Effector memory CD4-positive, alpha-beta T cell (primary cell): ENCODE measurements at regions not wholly inside any gene's neighbourhood (a gene's known extent, or its start where the extent isn't known, plus 50 kb on each side); places are given as distances from the start of the nearest gene placed in this dataset.

Experiments
- DNase-seq, 3 donors: peaks; one replicate each; pipeline ENCODE4 v3.0.0-alpha.2; 2020
- H3K27ac ChIP-seq: 2 replicates; pipeline ENCODE4 v1.7.0; 2013; ENCODE audit warnings: mild to moderate bottlenecking, low read length, moderate library complexity; ENCODE audit not compliant: insufficient read depth, poor library complexity, severe bottlenecking
- H3K27me3 ChIP-seq: replicated peaks from 2 replicates; pipeline ENCODE4 v1.7.0; 2013; ENCODE audit warnings: mild to moderate bottlenecking, low read length; ENCODE audit not compliant: insufficient read depth, control insufficient read depth, poor library complexity, severe bottlenecking
- H3K36me3 ChIP-seq: 2 replicates; pipeline ENCODE4 v1.7.0; 2013; ENCODE audit warnings: mild to moderate bottlenecking, low read length, moderate library complexity; ENCODE audit not compliant: control insufficient read depth, insufficient read depth
- H3K4me1 ChIP-seq: 2 replicates; pipeline ENCODE4 v1.7.0; 2013; ENCODE audit warnings: low read length, mild to moderate bottlenecking; ENCODE audit not compliant: control insufficient read depth, insufficient read depth, poor library complexity, severe bottlenecking
- H3K4me3 ChIP-seq: 2 replicates; pipeline ENCODE4 v1.7.0; 2013; ENCODE audit warnings: low read length, low read depth, mild to moderate bottlenecking; ENCODE audit not compliant: insufficient read depth, poor library complexity, severe bottlenecking
- H3K9me3 ChIP-seq: 2 replicates; pipeline ENCODE4 v1.7.0; 2013; ENCODE audit warnings: mild to moderate bottlenecking, low read length, moderate library complexity; ENCODE audit not compliant: control insufficient read depth

- no peak for DNase-seq
- Histone ChIP-seq H3K27ac (no peak overlapping the region), H3K9me3 (no peaks in the 10 kb centered on the region), H3K4me1 (no peaks in the 10 kb centered on the region), H3K27me3 (no peaks in the 10 kb centered on the region), H3K36me3 (no peaks in the 10 kb centered on the region), H3K4me3 (no peak overlapping the region)
Measured at GRCh38 chr6:91465393-91465792, 878.5 kb upstream of the MAP3K7 start.

- H3K4me3 ChIP-seq: no peak overlapping the region
- H3K27me3 ChIP-seq: no peaks in the 10 kb centered on the region
- H3K4me1 ChIP-seq: no peaks in the 10 kb centered on the region
- no peak for DNase-seq
- no peaks in the 10 kb centered on the region for H3K9me3 ChIP-seq
- H3K36me3 ChIP-seq: no peaks in the 10 kb centered on the region
- no peak overlapping the region for H3K27ac ChIP-seq
Measured at GRCh38 chr6:91464718-91465117, 877.8 kb upstream of the MAP3K7 start.

- Histone ChIP-seq H3K27ac (no peak overlapping the region), H3K27me3 (no peaks in the 10 kb centered on the region), H3K4me1 (no peaks in the 10 kb centered on the region), H3K9me3 (no peaks in the 10 kb centered on the region), H3K36me3 (no peaks in the 10 kb centered on the region), H3K4me3 (no peak overlapping the region)
- no peak for DNase-seq
Measured at GRCh38 chr6:91464201-91464600, 877.3 kb upstream of the MAP3K7 start.

- Histone ChIP-seq H3K27ac (no peak overlapping the region), H3K4me1 (no peaks in the 10 kb centered on the region), H3K4me3 (no peak overlapping the region), H3K36me3 (no peaks in the 10 kb centered on the region), H3K9me3 (no peaks in the 10 kb centered on the region), H3K27me3 (no peaks in the 10 kb centered on the region)
- no peak for DNase-seq
Measured at GRCh38 chr6:91462241-91462640, 875.4 kb upstream of the MAP3K7 start.

- Histone ChIP-seq H3K4me3 (no peak overlapping the region), H3K36me3 (no peaks in the 10 kb centered on the region), H3K27ac (no peak overlapping the region), H3K27me3 (no peaks in the 10 kb centered on the region), H3K9me3 (no peaks in the 10 kb centered on the region), H3K4me1 (no peaks in the 10 kb centered on the region)
- DNase-seq: no peak
Measured at GRCh38 chr6:91453224-91453878, 866.5 kb upstream of the MAP3K7 start.

GRCh38 chr6:91449539-91449938, 862.7 kb upstream of the MAP3K7 start:
- Histone ChIP-seq H3K36me3 (no peaks in the 10 kb centered on the region), H3K27ac (no peak overlapping the region), H3K4me1 (no peaks in the 10 kb centered on the region), H3K4me3 (no peak overlapping the region), H3K27me3 (no peaks in the 10 kb centered on the region), H3K9me3 (no peaks in the 10 kb centered on the region)
- DNase-seq: no peak

- Histone ChIP-seq H3K4me3 (no peak overlapping the region), H3K27me3 (no peaks in the 10 kb centered on the region), H3K9me3 (no peaks in the 10 kb centered on the region), H3K27ac (no peak overlapping the region), H3K4me1 (no peaks in the 10 kb centered on the region), H3K36me3 (no peaks in the 10 kb centered on the region)
- DNase-seq: no peak
Measured at GRCh38 chr6:91447530-91448254, 860.8 kb upstream of the MAP3K7 start.

- H3K27ac ChIP-seq: no peak overlapping the region
- no peaks in the 10 kb centered on the region for H3K27me3 ChIP-seq
- no peaks in the 10 kb centered on the region for H3K4me1 ChIP-seq
- no peaks in the 10 kb centered on the region for H3K36me3 ChIP-seq
- no peak for DNase-seq
- H3K4me3 ChIP-seq: no peak overlapping the region
- H3K9me3 ChIP-seq: no peaks in the 10 kb centered on the region
Measured at GRCh38 chr6:91447081-91447480, 860.2 kb upstream of the MAP3K7 start.

- no peak for DNase-seq
- Histone ChIP-seq H3K27me3 (no peaks in the 10 kb centered on the region), H3K4me1 (no peaks in the 10 kb centered on the region), H3K4me3 (no peak overlapping the region), H3K9me3 (no peaks in the 10 kb centered on the region), H3K36me3 (no peaks in the 10 kb centered on the region), H3K27ac (no peak overlapping the region)
Measured at GRCh38 chr6:91443405-91443804, 856.5 kb upstream of the MAP3K7 start.

GRCh38 chr6:91442342-91442741, 855.5 kb upstream of the MAP3K7 start:
- Histone ChIP-seq H3K36me3 (no peaks in the 10 kb centered on the region), H3K9me3 (no peaks in the 10 kb centered on the region), H3K27ac (no peak overlapping the region), H3K4me1 (no peaks in the 10 kb centered on the region), H3K27me3 (no peaks in the 10 kb centered on the region), H3K4me3 (no peak overlapping the region)
- DNase-seq: no peak
